ENCODE measurements at regions not wholly inside any gene's neighbourhood (a gene's known extent, or its start where the extent isn't known, plus 50 kb on each side); places are given as distances from the start of the nearest gene placed in this dataset.

DNA sequence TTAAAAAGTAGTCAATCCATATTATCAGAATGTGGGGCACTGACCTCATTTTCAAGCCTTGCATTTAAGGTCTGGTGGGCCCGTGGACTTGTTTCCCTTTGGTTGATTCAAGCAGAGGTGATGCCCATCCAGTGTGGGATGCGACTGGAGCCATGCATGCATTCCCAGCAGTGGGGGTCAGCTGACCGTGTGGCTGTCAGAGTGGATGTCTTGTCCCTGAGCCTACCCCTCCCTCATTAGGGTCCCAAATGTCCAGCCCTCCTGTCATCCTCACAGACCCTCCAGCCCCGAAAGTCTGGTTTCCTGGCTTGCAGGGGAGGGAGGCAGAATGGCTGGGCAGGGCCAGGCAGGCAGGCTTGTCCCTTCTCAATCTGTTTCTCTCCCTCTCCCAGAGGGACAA, 67.3 kb upstream of the SH3RF3 start:
- TF ChIP-seq CTCF (IDR thresholded peaks at IDR 0.05) (no peak), POLR2A (IDR thresholded peaks at IDR 0.05) (no peak)
